ENCODE measurements at regions not wholly inside any gene's neighbourhood (a gene's known extent, or its start where the extent isn't known, plus 50 kb on each side); places are given as distances from the start of the nearest gene placed in this dataset.

DNA sequence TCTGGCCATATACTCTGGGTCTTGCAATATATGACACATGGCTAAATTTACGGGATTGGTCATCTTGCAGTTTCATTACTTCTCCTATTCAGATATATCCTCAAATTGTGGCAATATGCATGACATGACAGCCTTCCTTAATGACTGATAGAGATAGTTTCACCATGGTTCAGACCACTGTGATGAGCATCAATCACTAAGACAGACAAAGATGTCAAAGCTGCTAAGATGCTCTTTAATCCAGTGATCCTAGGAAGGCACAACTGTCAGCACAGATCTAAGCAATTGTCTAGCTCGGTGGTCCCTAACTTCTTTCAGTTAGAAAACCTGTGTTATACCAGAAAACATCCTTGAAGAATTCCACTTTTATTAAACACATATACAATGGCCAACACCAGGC is 70.9 kb upstream of the ADGRL2 start:
- no peak for TF ChIP-seq CTCF (IDR thresholded peaks at IDR 0.05)
- TF ChIP-seq POLR2A (IDR thresholded peaks at IDR 0.05), result no peak
